ENCODE measurements at regions not wholly inside any gene's neighbourhood (a gene's known extent, or its start where the extent isn't known, plus 50 kb on each side); places are given as distances from the start of the nearest gene placed in this dataset.

DNA sequence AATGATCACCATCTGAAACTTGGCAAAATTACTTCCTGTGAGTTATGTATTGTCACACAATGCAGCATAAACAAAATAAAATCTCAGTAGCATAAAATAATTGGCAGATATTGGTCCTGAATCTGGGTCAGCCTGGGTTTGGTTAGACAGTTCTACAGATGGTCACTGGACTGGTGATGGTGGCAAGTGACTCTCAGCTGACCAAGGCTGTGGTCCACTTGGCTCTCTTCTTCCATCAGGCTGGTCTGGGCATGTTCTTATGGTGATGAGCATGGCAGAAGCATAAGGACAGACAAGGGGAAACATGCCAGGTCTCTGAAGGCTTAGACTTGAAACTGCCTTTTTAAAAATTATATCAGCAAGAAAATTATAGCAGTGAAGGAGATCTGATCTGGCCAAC lies 1205.0 kb upstream of the EPHA6 start:
- TF ChIP-seq, protein P1, sequence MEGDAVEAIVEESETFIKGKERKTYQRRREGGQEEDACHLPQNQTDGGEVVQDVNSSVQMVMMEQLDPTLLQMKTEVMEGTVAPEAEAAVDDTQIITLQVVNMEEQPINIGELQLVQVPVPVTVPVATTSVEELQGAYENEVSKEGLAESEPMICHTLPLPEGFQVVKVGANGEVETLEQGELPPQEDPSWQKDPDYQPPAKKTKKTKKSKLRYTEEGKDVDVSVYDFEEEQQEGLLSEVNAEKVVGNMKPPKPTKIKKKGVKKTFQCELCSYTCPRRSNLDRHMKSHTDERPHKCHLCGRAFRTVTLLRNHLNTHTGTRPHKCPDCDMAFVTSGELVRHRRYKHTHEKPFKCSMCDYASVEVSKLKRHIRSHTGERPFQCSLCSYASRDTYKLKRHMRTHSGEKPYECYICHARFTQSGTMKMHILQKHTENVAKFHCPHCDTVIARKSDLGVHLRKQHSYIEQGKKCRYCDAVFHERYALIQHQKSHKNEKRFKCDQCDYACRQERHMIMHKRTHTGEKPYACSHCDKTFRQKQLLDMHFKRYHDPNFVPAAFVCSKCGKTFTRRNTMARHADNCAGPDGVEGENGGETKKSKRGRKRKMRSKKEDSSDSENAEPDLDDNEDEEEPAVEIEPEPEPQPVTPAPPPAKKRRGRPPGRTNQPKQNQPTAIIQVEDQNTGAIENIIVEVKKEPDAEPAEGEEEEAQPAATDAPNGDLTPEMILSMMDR (IDR thresholded peaks at IDR 0.05), result no peak
- no peak for TF ChIP-seq POLR2A (IDR thresholded peaks at IDR 0.05)
